BJ (cell line): ENCODE measurements at regions not wholly inside any gene's neighbourhood (a gene's known extent, or its start where the extent isn't known, plus 50 kb on each side); places are given as distances from the start of the nearest gene placed in this dataset.

Experiments
- CTCF ChIA-PET: fragments of 350-600 bp; formaldehyde crosslinking; extraction: SDS; loops from one replicate; lab custom pipeline; 2021; ENCODE audit warnings: antibody characterized with exemption, inconsistent platforms; lab: Yijun Ruan, JAX
- POLR2A ChIA-PET: fragments of 300-600 bp; sonication (Branson Sonifier 250); formaldehyde crosslinking; extraction: SDS; loops from one replicate; lab custom pipeline; 2021; ENCODE audit warnings: antibody characterized with exemption; lab: Charles Lee
- DNase-seq: peaks from one replicate; pipeline ENCODE4 v3.0.0-alpha.2; 2011; ENCODE audit warnings: low read depth
- H3K27me3 ChIP-seq: 2 replicates; pipeline ENCODE4 v1.6.0; 2011; ENCODE audit warnings: low read length; ENCODE audit not compliant: control insufficient read depth, insufficient read depth
- H3K36me3 ChIP-seq: 2 replicates; pipeline ENCODE4 v1.5.1; 2011; ENCODE audit warnings: low read length; ENCODE audit not compliant: control insufficient read depth, insufficient read depth
- H3K4me3 ChIP-seq: 2 replicates; pipeline ENCODE4 v1.5.1; 2011; ENCODE audit warnings: low read depth, mild to moderate bottlenecking, control low read depth, low read length
- CTCF ChIP-seq: IDR thresholded peaks from 2 replicates; pipeline ENCODE4 v1.5.1; 2011; ENCODE audit warnings: low read depth, mild to moderate bottlenecking, control low read depth, inconsistent platforms, low read length, moderate library complexity; ENCODE audit not compliant: insufficient read depth

DNA sequence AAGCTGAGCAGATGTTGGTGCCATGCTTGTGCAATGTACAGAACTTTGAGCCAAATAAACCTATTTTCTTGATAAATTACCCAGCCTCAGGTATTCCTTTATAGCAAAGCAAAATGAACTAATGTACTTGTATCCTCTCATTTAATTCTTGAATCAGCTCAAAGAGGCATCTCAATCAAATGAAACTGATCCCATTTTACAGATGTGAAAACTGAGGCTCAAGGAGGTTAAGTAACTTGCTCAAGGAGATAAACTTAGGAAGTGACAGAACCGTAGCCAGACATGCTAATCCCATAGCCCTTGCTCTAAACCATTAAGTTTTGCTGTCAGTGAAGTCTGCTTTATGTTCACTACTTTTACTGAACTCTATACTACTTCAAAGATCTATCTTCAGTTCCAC, 467.0 kb upstream of the UBE2E3 start:
- POLR2A ChIA-PET, result no interaction called here
- H3K27me3 ChIP-seq, result no peaks in the 10 kb centered on the region
- H3K4me3 ChIP-seq, result no peak overlapping the region
- no peaks in the 10 kb centered on the region for H3K36me3 ChIP-seq
- DNase-seq, result no peak
- CTCF ChIA-PET, result no interaction called here
- TF ChIP-seq CTCF, result no peak

DNA sequence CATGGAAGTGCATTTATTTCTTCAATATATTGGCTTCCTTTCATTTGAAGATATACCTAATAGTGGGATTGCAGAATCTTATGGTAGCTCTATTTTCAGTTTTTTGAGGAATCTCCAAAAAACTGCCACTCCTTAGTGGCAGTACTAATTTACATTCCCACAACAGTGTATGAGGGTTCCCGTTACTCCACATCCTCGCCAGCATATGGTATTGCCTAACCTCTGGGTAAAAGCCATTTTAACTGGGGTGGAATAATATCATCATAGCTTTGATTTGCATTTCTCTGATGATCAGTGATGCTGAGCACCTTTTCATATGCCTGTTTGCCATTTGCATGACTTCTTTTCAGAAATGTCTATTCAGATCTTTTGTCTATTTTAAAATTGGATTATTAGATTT, 471.9 kb upstream of the UBE2E3 start:
- DNase-seq, result no peak
- no peaks in the 10 kb centered on the region for H3K36me3 ChIP-seq
- ChIA-PET POLR2A (no interaction called here), CTCF (interaction anchor here (0.7 kb wide), 1 partner anchor 60 kb away, joined by 4 read pairs; no protein-coding TSS in a partner anchor)
- H3K27me3 ChIP-seq, result no peaks in the 10 kb centered on the region
- H3K4me3 ChIP-seq, result no peak overlapping the region
- no peak for TF ChIP-seq CTCF

GRCh38 chr2:180507028-180507427, 473.4 kb upstream of the UBE2E3 start:
- ChIA-PET POLR2A (no interaction called here), CTCF (interaction anchor here (0.9 to 1.0 kb wide), 2 partner anchors 13 to 18 kb away, joined by 3 to 4 read pairs; no protein-coding TSS in a partner anchor)
- no peak overlapping the region for H3K4me3 ChIP-seq
- H3K36me3 ChIP-seq, result no peaks in the 10 kb centered on the region
- no peaks in the 10 kb centered on the region for H3K27me3 ChIP-seq
- TF ChIP-seq CTCF, result no peak
- DNase-seq, result no peak

DNA sequence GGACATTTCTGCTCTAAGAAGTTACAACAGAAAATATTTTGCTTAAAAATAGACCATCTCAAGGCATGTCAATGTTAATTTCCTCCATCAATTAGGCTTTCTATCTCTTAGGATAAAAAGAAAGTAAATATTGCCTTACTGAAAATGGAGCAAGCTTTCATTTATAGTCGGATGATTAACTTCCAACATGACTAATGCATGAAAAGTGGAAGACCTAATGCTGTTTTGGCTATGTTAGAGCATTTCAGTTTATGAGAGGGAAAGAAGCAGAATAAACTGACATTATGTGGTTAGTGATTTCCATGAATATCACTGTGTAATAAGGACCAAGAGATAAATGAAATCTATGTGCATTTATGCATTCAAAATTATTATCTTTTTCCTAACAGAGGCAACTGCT, 475.2 kb upstream of the UBE2E3 start:
- no peak for DNase-seq
- TF ChIP-seq CTCF, result no peak
- ChIA-PET POLR2A (no interaction called here), CTCF (no interaction called here)
- no peaks in the 10 kb centered on the region for H3K27me3 ChIP-seq
- no peak overlapping the region for H3K4me3 ChIP-seq
- H3K36me3 ChIP-seq, result no peaks in the 10 kb centered on the region

DNA sequence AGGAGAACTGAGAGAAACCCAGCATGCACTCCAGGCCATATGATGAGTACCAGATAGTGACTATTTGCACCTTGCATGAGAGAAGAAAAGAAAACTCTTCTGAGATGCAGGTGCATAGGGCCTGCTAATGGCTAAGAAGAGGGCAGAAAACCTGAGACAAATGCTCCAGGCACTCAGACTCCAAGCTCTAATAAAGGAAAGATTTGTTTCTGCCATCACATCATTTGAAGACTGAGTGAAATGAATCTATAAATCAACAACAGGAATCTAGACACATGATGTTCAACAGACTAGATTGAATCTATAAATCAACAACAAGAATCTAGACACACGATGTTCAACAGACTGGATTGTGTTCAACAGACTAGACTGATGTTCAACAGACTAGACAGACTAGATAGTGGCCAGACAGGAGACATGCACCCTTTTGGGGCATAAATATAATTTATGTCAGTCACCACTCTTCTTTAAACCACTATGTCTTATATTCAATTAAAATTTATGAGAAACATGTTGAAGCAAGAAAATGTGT, 482.7 kb upstream of the UBE2E3 start:
- DNase-seq, result no peak
- H3K4me3 ChIP-seq, result no peak overlapping the region
- TF ChIP-seq CTCF, result no peak
- POLR2A ChIA-PET, result no interaction called here
- no peaks in the 10 kb centered on the region for H3K36me3 ChIP-seq
- H3K27me3 ChIP-seq, result no peaks in the 10 kb centered on the region
- CTCF ChIA-PET, result no interaction called here
